HG03354 (cell line): ENCODE measurements at regions not wholly inside any gene's neighbourhood (a gene's known extent, or its start where the extent isn't known, plus 50 kb on each side); places are given as distances from the start of the nearest gene placed in this dataset.

Experiments used
- ATAC-seq: cut with Tn5 transposase; IDR thresholded peaks from one replicate; pipeline ENCODE4 v1.9.1; 2021; ENCODE audit warnings: mild to moderate bottlenecking; ENCODE audit not compliant: unreplicated experiment, poor library complexity, severe bottlenecking

- no peak for ATAC-seq
Measured at GRCh38 chr2:16162491-16163040, 222.2 kb downstream of the MYCN start.

GRCh38 chr2:16161768-16162490, 221.6 kb downstream of the MYCN start:
- no peak for ATAC-seq

- ATAC-seq = no peak
Measured at GRCh38 chr2:16161085-16161565, 220.8 kb downstream of the MYCN start.

DNA sequence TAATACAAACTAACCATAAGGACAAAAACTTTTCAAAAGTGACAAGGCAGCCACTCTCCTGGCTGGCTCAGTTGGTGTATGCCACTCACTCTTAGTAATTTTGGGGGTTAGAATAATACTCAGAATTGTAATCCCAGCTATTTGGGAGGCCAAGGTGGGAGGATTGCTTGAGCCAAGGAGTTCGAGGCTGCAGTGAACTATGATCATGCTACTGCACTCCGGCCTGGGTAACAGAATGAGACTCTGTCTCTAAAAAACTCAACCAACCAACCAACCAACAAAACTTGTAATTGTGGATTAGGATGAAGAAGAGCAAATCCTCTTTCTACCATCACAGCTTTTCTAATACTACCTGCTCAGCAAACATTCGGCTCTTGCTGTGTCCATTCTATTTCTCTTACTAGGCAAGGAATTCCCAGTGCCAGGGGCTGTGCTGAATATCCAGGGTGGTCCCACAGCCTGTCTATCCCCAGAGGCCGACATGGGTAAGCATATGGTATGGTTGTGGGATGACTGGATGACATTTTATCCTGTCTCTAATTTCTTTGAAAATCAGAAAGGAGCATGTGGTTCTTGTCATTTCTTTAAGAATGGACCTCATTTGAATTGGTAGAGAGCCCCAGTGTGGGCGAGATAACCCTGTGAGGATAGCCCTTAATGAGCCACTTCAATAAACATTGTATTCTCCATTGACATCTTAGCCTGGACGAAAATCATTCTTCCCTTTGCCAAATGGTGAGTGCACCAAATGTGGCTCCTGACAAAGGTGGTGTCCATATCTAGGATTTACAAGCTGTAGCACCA, 220.1 kb downstream of the MYCN start:
- ATAC-seq = no peak

DNA sequence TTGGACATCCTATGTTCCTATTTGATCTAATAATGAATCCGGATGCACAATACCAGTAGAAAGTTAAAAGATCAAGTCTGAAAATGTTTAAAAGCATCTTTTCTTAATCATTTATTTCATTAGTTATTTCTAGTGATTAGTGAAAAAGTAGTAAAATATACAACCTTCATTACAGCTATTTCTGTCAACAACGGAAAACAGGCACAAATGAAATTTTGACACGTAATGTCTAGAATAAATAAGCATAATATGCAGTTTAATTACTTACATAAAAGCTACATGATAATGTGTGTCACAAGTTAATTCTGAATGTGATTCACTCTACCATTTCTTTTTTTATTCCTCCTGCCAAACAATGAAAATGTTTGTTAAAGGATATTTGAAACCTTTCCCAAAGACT, 216.1 kb downstream of the MYCN start:
- no peak for ATAC-seq

DNA sequence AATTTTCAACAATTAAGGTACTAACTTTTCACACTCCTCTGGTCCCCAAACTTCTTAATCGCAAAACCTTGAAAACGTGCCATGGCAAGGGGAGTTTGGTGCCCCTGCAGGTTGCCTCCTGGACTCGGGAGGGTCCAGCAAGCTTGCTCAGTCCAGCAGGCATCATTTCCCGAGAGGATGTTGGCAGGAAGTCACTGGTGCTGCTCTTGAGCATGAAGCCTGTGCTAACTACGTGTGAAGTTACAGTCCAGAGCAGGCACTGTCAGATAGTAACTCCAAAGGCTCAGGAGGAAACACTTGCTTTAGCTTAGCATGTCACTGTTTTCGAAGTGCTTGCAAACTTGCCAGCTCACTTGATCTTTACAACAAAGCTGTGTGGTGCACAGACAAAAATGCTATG, 215.4 kb downstream of the MYCN start:
- ATAC-seq = no peak

DNA sequence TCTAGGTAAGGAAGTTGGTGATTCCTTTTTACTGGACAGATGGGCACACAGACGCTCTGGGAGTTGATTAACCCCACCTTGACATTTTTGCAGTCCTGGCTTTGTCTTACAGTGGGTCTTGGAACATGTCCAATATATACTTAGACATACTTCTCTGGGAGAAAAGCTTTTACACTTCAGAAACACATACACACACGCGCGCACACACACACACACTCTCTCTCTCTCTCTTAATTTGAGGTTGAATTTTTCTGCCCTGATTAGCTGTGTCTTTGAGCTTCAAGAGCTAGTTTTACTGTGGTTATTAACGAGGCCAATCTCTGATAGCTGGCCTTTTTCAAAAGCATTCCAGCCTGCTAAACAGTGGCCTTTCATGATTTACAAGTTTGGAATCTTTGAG, 215.0 kb downstream of the MYCN start:
- ATAC-seq = no peak

GRCh38 chr2:16154501-16155280, 214.3 kb downstream of the MYCN start:
- no peak for ATAC-seq

DNA sequence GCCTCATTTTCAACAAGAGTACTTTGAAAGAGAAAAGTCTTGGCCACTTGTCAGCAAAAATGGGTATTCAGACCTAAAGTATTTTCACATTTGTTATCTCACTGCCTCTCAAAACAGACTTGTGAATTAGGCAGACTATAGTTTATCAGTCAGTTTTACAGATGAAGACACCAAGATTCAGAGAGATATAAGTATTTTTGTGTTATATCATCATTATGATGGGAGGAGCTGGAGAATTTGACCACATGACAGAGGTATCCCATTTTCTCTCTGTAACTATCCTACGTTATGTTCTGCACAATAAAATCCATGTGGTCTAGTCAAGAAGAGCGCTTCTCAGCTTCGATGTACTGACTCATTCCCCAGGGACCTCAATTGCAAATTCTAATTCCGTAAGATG, 213.7 kb downstream of the MYCN start:
- ATAC-seq = no peak

DNA sequence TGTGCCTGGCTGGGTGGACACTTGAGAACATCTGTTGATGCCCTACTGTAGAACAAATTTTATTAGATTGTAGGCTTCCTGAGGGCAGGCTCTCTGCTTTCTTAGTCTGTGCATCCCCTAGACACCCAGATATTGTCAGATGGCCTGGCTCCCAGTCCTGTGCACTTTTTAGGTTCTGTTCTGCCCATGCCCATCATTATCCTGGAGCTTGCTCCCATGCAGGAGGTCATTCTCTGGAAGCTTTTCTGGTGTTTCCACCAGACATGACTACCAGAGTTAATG, 213.3 kb downstream of the MYCN start:
- no peak for ATAC-seq

GRCh38 chr2:16152928-16153753, 212.8 kb downstream of the MYCN start:
- no peak for ATAC-seq

DNA sequence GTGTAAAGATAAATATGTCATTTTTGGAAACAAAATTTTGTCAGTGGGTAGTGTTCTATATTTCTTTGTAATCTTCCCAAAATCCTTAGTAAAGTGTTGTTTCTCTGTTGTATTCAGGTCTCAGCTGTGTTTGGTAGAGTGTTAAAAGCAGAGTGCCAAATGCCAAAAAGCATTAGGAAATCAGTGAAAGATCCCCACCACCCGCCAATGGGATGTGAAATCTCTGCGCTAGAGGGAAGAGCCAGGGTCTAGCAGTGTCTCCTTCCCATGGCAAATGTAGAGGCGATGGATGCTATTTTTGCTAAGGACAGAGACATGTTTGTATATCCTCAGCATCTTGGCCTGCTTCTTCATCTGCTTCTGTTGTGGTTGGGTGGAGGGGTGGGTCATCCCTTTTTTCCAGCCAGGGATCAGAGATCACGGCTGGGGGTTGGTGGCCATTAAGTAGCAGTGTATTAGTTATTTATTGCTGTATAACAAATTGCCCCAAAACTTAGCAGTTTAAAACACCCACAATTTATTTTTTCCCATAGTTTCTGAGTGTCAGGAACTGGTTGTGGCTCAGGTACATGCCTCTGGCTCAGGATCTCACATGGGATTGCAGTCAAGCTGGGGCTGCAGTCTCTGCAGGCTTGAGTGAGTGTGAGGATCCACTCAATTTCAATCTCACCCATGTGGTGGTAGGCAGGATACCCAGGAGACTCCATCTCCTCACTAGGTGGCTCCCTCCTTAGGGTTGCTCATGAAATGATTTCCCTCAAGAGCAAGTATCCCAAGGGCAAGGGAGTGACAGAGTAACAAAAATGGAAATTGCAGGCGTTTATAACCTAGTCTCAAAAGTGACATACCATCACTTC, 211.9 kb downstream of the MYCN start:
- ATAC-seq = no peak

DNA sequence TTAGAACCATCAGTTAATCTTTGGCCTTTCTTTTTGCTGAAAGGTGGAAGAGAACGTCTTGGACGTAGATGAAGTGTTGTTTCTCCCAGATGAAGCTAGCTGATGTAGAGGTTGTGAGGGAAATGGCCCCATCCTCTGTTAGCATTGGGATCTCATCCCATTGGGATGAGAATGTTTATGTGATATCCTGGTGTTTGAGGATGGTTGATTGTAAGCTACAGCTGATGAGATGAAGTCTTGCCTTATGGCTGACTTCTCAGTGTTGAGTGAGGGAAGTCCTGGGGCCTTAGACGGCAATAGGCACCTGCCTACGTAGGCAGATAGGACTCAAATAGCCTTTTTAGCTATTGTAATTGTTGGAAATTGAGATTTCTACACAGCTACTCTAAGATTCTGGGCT, 211.3 kb downstream of the MYCN start:
- ATAC-seq = no peak

DNA sequence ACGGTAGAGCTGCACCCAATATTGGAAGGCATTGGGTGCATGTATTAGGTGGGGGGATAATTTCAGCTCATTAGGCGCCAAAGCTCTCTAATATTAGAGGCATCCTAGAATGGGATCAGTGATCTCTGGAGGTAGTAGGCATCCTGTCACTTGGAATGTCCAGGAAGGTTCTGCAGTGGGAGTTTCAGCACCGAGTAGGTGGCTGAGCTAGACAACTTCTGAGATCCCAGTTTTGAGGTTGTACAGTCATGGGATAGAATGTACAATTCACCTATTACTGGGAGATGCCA, 210.9 kb downstream of the MYCN start:
- no peak for ATAC-seq

DNA sequence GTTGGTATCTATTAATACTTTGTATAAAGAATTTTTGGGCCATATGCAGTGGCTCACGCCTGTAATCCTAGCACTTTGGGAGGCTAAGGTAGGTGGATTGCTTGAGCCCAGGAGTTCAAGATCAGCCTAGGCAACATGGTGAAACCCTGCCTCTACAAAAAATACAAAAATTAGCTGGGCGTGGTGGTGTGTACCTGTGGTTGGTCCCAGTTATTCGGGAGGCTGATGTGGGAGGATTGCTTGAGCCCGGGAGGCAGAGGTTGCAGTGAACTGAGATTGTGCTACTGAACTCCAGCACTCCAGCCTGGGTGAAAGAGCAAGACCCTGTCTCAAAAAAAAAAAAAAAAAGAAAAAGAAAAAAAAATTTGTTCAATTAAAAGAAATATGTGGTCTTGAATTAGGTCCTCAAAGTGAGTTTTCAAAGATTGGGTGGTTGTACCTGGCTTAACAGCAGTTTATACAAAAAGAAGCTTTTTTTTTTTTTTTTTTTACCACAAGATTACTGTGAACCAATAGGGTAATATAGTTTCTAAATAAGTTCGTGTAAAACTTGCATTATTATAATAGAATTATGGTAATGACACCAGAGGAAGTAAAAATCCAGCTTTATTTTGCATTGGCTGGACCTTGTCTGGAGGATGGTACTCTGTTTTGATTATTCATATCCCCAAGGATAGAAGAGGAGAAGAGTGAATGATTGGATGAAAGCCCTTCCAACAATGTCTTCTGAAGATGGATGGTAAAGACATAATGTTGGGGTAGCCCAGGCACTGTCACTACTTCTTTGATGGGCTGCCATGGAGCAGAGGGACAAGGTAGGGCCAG, 210.3 kb downstream of the MYCN start:
- no peak for ATAC-seq

DNA sequence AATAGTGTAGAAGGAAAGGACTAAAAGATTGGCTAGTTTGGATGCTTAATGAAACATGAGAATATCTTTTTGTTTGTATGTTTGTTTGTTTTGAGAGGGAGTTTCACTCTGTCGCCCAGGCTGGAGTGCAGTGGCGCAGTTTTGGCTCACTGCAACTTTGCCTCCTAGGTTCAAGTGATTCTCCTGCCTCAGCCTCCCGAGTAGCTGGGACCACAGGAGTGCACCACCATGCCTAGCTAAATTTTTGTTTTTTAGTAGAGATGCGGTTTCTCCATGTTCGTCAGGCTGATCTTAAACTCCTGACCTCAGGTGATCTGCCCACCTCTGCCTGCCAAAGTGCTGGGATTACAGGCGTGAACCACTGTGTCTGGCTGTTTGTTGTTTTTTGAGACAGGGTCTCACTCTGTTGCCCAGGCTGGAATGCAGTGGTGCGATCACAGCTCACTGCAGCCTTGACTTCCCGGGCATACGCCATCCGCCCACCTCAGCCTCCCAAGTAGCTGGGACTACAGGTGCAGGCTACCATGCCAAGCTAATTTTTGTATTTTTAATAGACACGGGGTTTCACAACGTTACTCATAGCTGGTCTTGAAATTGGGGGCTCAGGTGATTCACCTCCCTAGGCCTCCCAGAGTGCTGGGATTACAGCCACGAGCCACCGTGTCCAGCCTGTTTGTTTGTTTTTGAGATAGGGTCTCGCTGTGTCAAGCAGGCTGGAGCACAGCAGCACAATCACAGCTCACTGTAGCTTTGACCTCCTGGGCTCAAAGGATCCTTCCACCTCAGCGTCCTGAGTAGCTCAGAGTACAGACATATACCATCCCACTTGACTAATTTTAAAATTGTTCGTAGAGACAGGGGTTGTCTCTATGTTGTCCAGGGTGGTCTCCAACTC, 209.2 kb downstream of the MYCN start:
- no peak for ATAC-seq
